Fibroblast of lung (primary cell): ENCODE measurements at regions not wholly inside any gene's neighbourhood (a gene's known extent, or its start where the extent isn't known, plus 50 kb on each side); places are given as distances from the start of the nearest gene placed in this dataset.
A peak's percentile ranks its signal among the peaks of the same experiment; 100 is the strongest.

Experiments
- DNase-seq, 2 donors: peaks; one replicate each; pipeline versions ENCODE4 v3.0.0 to v3.0.0-alpha.2; 2010; ENCODE audit warnings: low read depth in 2 of 2
- H2AFZ ChIP-seq: 2 replicates; pipeline ENCODE4 v1.5.1; 2012; ENCODE audit warnings: low read length, control low read depth, inconsistent platforms
- H3K27ac ChIP-seq: 2 replicates; pipeline ENCODE4 v1.5.1; 2011; ENCODE audit warnings: low read length, control low read depth; ENCODE audit not compliant: insufficient read depth
- H3K27me3 ChIP-seq: 2 replicates; pipeline ENCODE4 v1.5.1; 2011; ENCODE audit warnings: mild to moderate bottlenecking, low read length; ENCODE audit not compliant: control insufficient read depth, insufficient read depth
- H3K36me3 ChIP-seq: 2 replicates; pipeline ENCODE4 v1.5.1; 2011; ENCODE audit warnings: low read length; ENCODE audit not compliant: control insufficient read depth, insufficient read depth
- H3K4me1 ChIP-seq: 2 replicates; pipeline ENCODE4 v1.5.1; 2011; ENCODE audit warnings: low read length; ENCODE audit not compliant: control insufficient read depth, insufficient read depth; ENCODE audit errors: extremely low read depth
- H3K4me2 ChIP-seq: 2 replicates; pipeline ENCODE4 v1.5.1; 2011; ENCODE audit warnings: low read length, control low read depth; ENCODE audit not compliant: insufficient read depth; ENCODE audit errors: extremely low read depth
- H3K4me3 ChIP-seq, 4 experiments: fragments of 200-600 bp in 1 of 4; sonication (generic) in 1 of 4; replicated peaks in 1 of 4; 2 replicates each; pipeline ENCODE4 v1.5.1; 2011 to 2016; ENCODE audit warnings: low read length in 4 of 4, low read depth in 3 of 4, mild to moderate bottlenecking in 3 of 4, control low read depth in 2 of 4, inconsistent platforms in 1 of 4, mixed read lengths in 1 of 4; ENCODE audit not compliant: insufficient read depth in 1 of 4; ENCODE audit errors: control extremely low read depth in 1 of 4
- H3K79me2 ChIP-seq: 2 replicates; pipeline ENCODE4 v1.5.1; 2012; ENCODE audit warnings: mild to moderate bottlenecking, low read length, inconsistent platforms; ENCODE audit not compliant: control insufficient read depth, insufficient read depth
- H3K9ac ChIP-seq: 2 replicates; pipeline ENCODE4 v1.5.1; 2011; ENCODE audit warnings: mild to moderate bottlenecking, low read length, control low read depth; ENCODE audit not compliant: insufficient read depth
- H3K9me3 ChIP-seq: 2 replicates; pipeline ENCODE4 v1.5.1; 2012; ENCODE audit warnings: low read depth, low read length; ENCODE audit not compliant: control insufficient read depth, insufficient read depth
- H4K20me1 ChIP-seq: 2 replicates; pipeline ENCODE4 v1.5.1; 2011; ENCODE audit warnings: low read length; ENCODE audit not compliant: control insufficient read depth, insufficient read depth; ENCODE audit errors: extremely low read depth
- EZH2 ChIP-seq: IDR thresholded peaks from 2 replicates; pipeline ENCODE4 v1.5.1; 2012; ENCODE audit warnings: low read length, control low read depth, mild to moderate bottlenecking; ENCODE audit errors: missing control alignments
- TF ChIP-seq, protein P1 (sequence below), 2 donors: IDR thresholded peaks in 1 of 2; conservative IDR thresholded peaks in 1 of 2; 1 replicate in 1 of 2; 2 replicates in 1 of 2; pipeline ENCODE4 v1.5.1; 2011 to 2012; ENCODE audit warnings: low read length in 2 of 2, control low read depth in 1 of 2, inconsistent platforms in 1 of 2, low read depth in 1 of 2, mild to moderate bottlenecking in 1 of 2

DNA sequence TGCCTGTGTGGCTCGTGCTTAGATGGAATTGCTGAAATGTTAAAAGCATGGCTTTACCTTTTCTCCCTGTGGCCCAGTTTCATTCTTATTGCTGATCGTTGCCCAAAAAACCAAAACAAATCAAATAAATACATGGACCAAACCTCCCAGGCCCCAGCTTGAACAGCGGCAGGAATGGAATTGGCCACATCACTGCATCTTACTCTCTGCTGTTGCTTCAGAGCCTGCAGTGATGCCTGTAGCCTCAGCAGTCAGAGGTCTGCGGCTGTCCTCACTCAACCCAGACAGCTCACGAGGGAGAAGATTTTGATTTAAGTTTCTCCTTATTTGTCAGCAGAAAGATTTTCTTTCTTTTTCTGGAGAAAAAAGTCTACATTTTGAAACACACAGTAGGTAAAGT, 91.5 kb downstream of the NPIPB11 start:
- Histone ChIP-seq H3K4me3 (no peak overlapping the region), H2AFZ (no peak overlapping the region), H4K20me1 (no peaks in the 10 kb centered on the region), H3K9ac (no peak overlapping the region), H3K36me3 (no peaks in the 10 kb centered on the region), H3K9me3 (no peaks in the 10 kb centered on the region), H3K4me1 (peaks cover 5% of the 10 kb centered on the region), H3K79me2 (no peaks in the 10 kb centered on the region), H3K27ac (no peak overlapping the region), H3K27me3 (no peaks in the 10 kb centered on the region), H3K4me2 (no peak overlapping the region)
- TF ChIP-seq, protein P1, sequence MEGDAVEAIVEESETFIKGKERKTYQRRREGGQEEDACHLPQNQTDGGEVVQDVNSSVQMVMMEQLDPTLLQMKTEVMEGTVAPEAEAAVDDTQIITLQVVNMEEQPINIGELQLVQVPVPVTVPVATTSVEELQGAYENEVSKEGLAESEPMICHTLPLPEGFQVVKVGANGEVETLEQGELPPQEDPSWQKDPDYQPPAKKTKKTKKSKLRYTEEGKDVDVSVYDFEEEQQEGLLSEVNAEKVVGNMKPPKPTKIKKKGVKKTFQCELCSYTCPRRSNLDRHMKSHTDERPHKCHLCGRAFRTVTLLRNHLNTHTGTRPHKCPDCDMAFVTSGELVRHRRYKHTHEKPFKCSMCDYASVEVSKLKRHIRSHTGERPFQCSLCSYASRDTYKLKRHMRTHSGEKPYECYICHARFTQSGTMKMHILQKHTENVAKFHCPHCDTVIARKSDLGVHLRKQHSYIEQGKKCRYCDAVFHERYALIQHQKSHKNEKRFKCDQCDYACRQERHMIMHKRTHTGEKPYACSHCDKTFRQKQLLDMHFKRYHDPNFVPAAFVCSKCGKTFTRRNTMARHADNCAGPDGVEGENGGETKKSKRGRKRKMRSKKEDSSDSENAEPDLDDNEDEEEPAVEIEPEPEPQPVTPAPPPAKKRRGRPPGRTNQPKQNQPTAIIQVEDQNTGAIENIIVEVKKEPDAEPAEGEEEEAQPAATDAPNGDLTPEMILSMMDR (conservative IDR thresholded peaks at IDR 0.05 in 1 of 2, IDR thresholded peaks at IDR 0.05 in 1 of 2; ENCODE audit: low read depth in 1 of 2, low read length in 2 of 2), result no peak
- TF ChIP-seq EZH2, result no peak
- peak in 1 of 2 donors; percentile 25 for DNase-seq

DNA sequence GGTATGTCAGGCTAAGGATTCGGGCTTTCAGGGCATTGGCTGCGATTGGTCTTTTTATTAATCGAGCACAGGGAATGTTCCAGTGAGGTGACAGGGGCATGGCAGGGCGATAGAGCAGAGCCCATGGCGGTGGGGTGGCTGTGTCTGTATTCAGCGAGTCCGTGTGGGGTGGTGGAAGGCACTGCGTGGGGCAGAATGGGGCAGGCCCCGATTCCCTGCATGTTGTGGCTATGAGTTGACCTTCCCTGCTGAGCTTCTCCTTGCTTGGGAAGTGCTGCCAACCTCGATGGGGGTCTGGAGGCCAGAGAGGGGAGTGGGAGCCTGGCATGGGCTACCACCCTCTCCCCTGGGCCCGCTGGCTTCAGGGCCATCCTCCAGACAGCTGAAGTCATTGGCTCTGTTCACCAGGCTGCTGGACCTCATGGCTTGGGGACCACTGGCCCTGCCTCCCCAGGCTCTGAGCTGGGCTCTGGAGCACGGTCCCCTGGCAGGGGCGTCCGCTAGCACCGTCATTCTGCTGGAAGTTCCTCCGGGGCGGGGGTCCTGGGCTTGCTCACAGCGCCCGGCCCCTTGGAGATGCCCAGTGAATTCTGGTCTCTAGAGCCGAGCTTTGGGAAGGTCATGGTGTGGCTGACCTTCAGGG, 92.1 kb downstream of the NPIPB11 start:
- Histone ChIP-seq H3K27me3 (no peaks in the 10 kb centered on the region), H3K79me2 (no peaks in the 10 kb centered on the region), H4K20me1 (no peaks in the 10 kb centered on the region), H3K9me3 (no peaks in the 10 kb centered on the region), H3K4me1 (peaks cover 5% of the 10 kb centered on the region), H3K27ac (no peak overlapping the region), H3K9ac (no peak overlapping the region), H2AFZ (no peak overlapping the region), H3K4me2 (no peak overlapping the region), H3K36me3 (no peaks in the 10 kb centered on the region), H3K4me3 (no peak overlapping the region)
- no peak for DNase-seq
- TF ChIP-seq EZH2, result no peak

DNA sequence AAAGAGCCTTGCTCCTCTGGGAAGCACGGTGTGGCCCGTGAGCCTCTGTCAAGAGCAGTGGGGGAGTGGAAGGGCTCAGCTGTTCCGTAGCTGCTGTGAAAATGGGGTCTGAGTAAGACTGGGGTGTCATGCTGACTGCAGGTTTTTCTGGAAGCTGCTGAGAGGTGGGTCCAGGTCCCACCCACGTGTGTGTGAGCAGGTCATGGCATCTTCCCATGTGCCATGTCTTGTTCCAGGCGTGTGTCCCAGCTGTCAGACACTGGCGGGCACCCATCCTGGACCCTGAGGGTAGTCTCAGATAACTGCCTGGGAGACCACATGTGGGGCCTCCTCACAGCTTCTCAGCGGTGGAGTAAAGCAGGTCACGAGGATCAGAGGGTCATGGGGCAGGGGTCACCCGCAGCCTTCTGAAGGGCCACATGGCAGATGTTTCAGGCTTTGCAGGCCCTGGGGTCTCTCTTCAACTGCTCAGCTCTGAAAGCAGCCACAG, 92.9 kb downstream of the NPIPB11 start:
- Histone ChIP-seq H3K27ac (no peak overlapping the region), H3K4me3 (no peak overlapping the region), H3K27me3 (no peaks in the 10 kb centered on the region), H3K4me1 (peaks cover 7% of the 10 kb centered on the region), H3K4me2 (no peak overlapping the region), H4K20me1 (no peaks in the 10 kb centered on the region), H3K9me3 (no peaks in the 10 kb centered on the region), H2AFZ (no peak overlapping the region), H3K79me2 (no peaks in the 10 kb centered on the region), H3K36me3 (no peaks in the 10 kb centered on the region), H3K9ac (no peak overlapping the region)
- no peak for TF ChIP-seq EZH2
- TF ChIP-seq, protein P1 (conservative IDR thresholded peaks at IDR 0.05 in 1 of 2, IDR thresholded peaks at IDR 0.05 in 1 of 2; ENCODE audit: low read depth in 1 of 2, low read length in 2 of 2), result no peak
- no peak for DNase-seq
